SK-N-SH treated with all-trans-retinoic acid at 6 μM for 48 hours (cell line): ENCODE measurements at regions not wholly inside any gene's neighbourhood (a gene's known extent, or its start where the extent isn't known, plus 50 kb on each side); places are given as distances from the start of the nearest gene placed in this dataset.

ENCODE experiments used
- ATAC-seq: fragments of 200-7000 bp; cut with Tn5 transposase; 3 replicates; pipeline ENCODE4 v1.9.1; 2020; ENCODE audit warnings: mild to moderate bottlenecking, moderate library complexity
- ARNTL ChIP-seq: fragments of 450-650 bp; formaldehyde crosslinking; IDR thresholded peaks from 2 replicates; pipeline ENCODE4 v1.5.0; 2020; ENCODE audit warnings: low read depth, mild to moderate bottlenecking, moderate library complexity, borderline replicate concordance
- BACH2 ChIP-seq: fragments of 250-450 bp; sonication (Bioruptor Pico); IDR thresholded peaks from 2 replicates; pipeline ENCODE4 v1.9.0; 2021; ENCODE audit warnings: mild to moderate bottlenecking, borderline replicate concordance
- CREB5 ChIP-seq: fragments of 250-450 bp; sonication (Bioruptor Pico); IDR thresholded peaks from 2 replicates; pipeline ENCODE4 v1.5.1; 2020; ENCODE audit warnings: low read depth, mild to moderate bottlenecking, moderate library complexity
- CSDC2 ChIP-seq: fragments of 250-450 bp; sonication (Bioruptor Pico); IDR thresholded peaks from 2 replicates; pipeline ENCODE4 v1.5.0; 2020; ENCODE audit warnings: mild to moderate bottlenecking, moderate library complexity
- CSRNP3 ChIP-seq: fragments of 250-450 bp; sonication (Bioruptor Pico); IDR thresholded peaks from 2 replicates; pipeline ENCODE4 v1.5.1; 2021; ENCODE audit warnings: mild to moderate bottlenecking, moderate library complexity
- ESRRG ChIP-seq: fragments of 250-450 bp; sonication (Bioruptor Pico); IDR thresholded peaks from 2 replicates; pipeline ENCODE4 v1.6.1; 2021; ENCODE audit warnings: mild to moderate bottlenecking
- GLIS3 ChIP-seq: fragments of 250-450 bp; sonication (Bioruptor Pico); IDR thresholded peaks from 2 replicates; pipeline ENCODE4 v1.5.0; 2020; ENCODE audit warnings: mild to moderate bottlenecking, moderate library complexity
- ISL1 ChIP-seq: fragments of 250-450 bp; sonication (Bioruptor Pico); IDR thresholded peaks from 2 replicates; pipeline ENCODE4 v2.1.2; 2022; ENCODE audit warnings: mild to moderate bottlenecking, moderate library complexity
- OSR1 ChIP-seq: fragments of 250-450 bp; sonication (Bioruptor Pico); IDR thresholded peaks from 2 replicates; pipeline ENCODE4 v1.8.0; 2022; ENCODE audit warnings: moderate library complexity, mild to moderate bottlenecking, inconsistent platforms
- PPARA ChIP-seq: fragments of 250-450 bp; sonication (Bioruptor Pico); IDR thresholded peaks from 2 replicates; pipeline ENCODE4 v1.5.0; 2020; ENCODE audit warnings: mild to moderate bottlenecking, borderline replicate concordance
- RARB ChIP-seq: fragments of 250-450 bp; sonication (Bioruptor Pico); IDR thresholded peaks from 2 replicates; pipeline ENCODE4 v1.8.0; 2021; ENCODE audit warnings: mild to moderate bottlenecking, moderate library complexity
- SNAI2 ChIP-seq: fragments of 250-450 bp; sonication (Bioruptor Pico); IDR thresholded peaks from 2 replicates; pipeline ENCODE4 v1.5.0; 2020; ENCODE audit warnings: mild to moderate bottlenecking, moderate library complexity
- TCF4 ChIP-seq: fragments of 250-450 bp; sonication (Bioruptor Pico); IDR thresholded peaks from 2 replicates; pipeline ENCODE4 v1.8.0; 2021; ENCODE audit warnings: mild to moderate bottlenecking, moderate library complexity, borderline replicate concordance
- TOX ChIP-seq: fragments of 250-450 bp; sonication (Bioruptor Pico); IDR thresholded peaks from 2 replicates; pipeline ENCODE4 v1.8.0; 2021; ENCODE audit warnings: mild to moderate bottlenecking, moderate library complexity, borderline replicate concordance
- TSHZ2 ChIP-seq: fragments of 250-450 bp; sonication (Bioruptor Pico); IDR thresholded peaks from 2 replicates; pipeline ENCODE4 v1.5.0; 2020; ENCODE audit warnings: mild to moderate bottlenecking, moderate library complexity
- ZC3H10 ChIP-seq: fragments of 250-450 bp; sonication (Bioruptor Pico); IDR thresholded peaks from 2 replicates; pipeline ENCODE4 v1.5.1; 2021; ENCODE audit warnings: mild to moderate bottlenecking, moderate library complexity
- ZFP3 ChIP-seq: fragments of 250-450 bp; sonication (Bioruptor Pico); IDR thresholded peaks from 2 replicates; pipeline ENCODE4 v1.5.0; 2020; ENCODE audit warnings: mild to moderate bottlenecking, moderate library complexity
- ZFP30 ChIP-seq: fragments of 450-650 bp; formaldehyde crosslinking; IDR thresholded peaks from 2 replicates; pipeline ENCODE4 v1.5.0; 2022; ENCODE audit warnings: mild to moderate bottlenecking, moderate library complexity
- ZNF565 ChIP-seq: fragments of 450-650 bp; formaldehyde crosslinking; conservative IDR thresholded peaks from 2 replicates; pipeline ENCODE4 v1.5.0; 2020; ENCODE audit warnings: low read depth, mild to moderate bottlenecking, moderate library complexity
- ZNF70 ChIP-seq: fragments of 450-650 bp; formaldehyde crosslinking; IDR thresholded peaks from 2 replicates; pipeline ENCODE4 v1.5.0; 2020; ENCODE audit warnings: mild to moderate bottlenecking, moderate library complexity

DNA sequence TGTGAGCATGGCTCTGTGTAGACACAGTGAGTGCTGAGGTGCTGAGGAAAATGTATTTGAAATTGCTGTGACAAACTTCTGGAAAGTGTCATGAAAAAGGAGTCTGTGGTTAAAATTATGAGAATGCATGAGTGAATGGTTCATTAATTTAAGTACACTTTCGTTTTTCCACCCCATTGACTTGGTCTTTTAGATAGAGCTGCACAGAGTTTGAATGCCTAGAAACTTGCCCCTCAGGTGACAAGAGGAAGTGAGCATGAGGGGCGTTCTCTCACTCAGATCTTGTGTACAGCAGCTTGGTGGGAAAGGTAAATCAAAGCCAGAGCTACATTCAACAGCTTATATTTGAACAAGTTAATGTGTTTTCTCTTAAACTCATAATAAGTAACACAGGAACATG, 296.8 kb downstream of the WDR72 start:
- no peak for ATAC-seq
- no peak for TF ChIP-seq TCF4 (CRISPR knock-in tag)
- TF ChIP-seq TSHZ2 = no peak
- TF ChIP-seq, all 23 proteins: peak for 0

GRCh38 chr15:53461677-53462076, 297.8 kb downstream of the WDR72 start:
- TF ChIP-seq ARNTL (CRISPR knock-in tag) = no peak
- ATAC-seq = no peak

DNA sequence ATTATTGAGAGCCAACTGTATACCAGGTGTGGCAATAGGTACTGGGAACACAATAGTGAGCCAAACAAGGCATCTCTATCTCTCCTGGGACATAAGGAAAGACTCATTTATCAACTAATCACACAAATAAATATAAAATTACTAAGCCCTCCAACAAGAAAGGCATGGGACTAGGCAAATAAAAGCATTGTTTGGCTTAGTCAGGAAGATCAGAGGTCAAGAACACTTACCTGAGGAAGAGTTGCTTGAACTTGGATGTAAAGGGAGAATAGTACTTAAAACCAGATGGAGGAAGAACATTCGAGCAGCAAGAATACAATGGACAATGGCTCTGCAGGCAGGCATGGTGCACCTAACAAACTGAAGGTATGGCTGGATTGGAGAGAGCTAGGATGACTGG, 300.7 kb downstream of the WDR72 start:
- ATAC-seq = no peak

DNA sequence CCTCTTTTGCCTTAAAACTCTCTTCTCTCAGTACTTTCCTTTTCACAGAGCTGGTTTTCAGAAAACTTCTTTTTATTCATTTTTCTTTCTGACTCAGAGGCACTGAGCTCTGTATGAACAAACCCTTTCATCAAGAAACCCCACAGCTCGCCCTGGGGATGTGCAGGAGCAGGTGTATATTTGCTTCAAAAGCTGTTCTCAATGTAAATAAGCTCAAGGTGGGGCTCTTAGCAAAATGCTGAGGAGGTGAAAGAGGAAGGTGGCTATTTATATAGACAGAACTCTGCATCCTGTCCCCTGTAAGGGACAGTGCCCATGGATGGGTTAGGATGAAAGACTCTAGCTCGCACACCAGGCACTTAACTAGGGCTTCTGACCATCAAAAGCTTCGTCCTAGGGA, 302.0 kb downstream of the WDR72 start:
- no peak for ATAC-seq
- TF ChIP-seq CSDC2 (CRISPR knock-in tag) (no peak), ZNF70 (CRISPR knock-in tag) (no peak), ISL1 (CRISPR knock-in tag) (no peak), TCF4 (CRISPR knock-in tag) (no peak), ZNF565 (CRISPR knock-in tag) (no peak), CREB5 (CRISPR knock-in tag) (no peak), ZFP3 (CRISPR knock-in tag) (no peak), ZFP30 (CRISPR knock-in tag) (no peak), BACH2 (CRISPR knock-in tag) (no peak), TOX (no peak), ESRRG (no peak), CSRNP3 (CRISPR knock-in tag) (no peak), GLIS3 (CRISPR knock-in tag) (no peak), OSR1 (CRISPR knock-in tag) (no peak), TSHZ2 (no peak), PPARA (CRISPR knock-in tag) (no peak), ZC3H10 (CRISPR knock-in tag) (no peak), RARB (CRISPR knock-in tag) (no peak)

More for the DNA sequence above, 300.7 kb downstream of the WDR72 start:
- no peak for TF ChIP-seq TSHZ2
- no peak for TF ChIP-seq ESRRG
- TF ChIP-seq CSDC2 (CRISPR knock-in tag) = no peak
- TF ChIP-seq SNAI2 (CRISPR knock-in tag) = no peak
- TF ChIP-seq TCF4 (CRISPR knock-in tag) = no peak
- no peak for TF ChIP-seq GLIS3 (CRISPR knock-in tag)
